SHP77 treated with DMSO at 0.1 percent for 48 hours (cell line): ENCODE measurements at regions not wholly inside any gene's neighbourhood (a gene's known extent, or its start where the extent isn't known, plus 50 kb on each side); places are given as distances from the start of the nearest gene placed in this dataset.
"Not testable (repeated sequence)": the region's sequence is repeated elsewhere in the genome, so short reads cannot be mapped to it uniquely, and the experiment has no call there.

Experiments used
- DNase-seq: peaks from one replicate; lab custom pipeline; 2025; lab: John Stamatoyannopoulos, UW

- DNase-seq: no peak
These were observed 623.1 kb downstream of the CCDC85A start for GRCh38 chr2:56806924-56807323.

GRCh38 chr2:56807861-56808260, 624.1 kb downstream of the CCDC85A start:
- no peak for DNase-seq

GRCh38 chr2:56811401-56811800, 627.6 kb downstream of the CCDC85A start:
- DNase-seq: no peak

- DNase-seq: no peak
These were observed 628.6 kb downstream of the CCDC85A start for GRCh38 chr2:56812432-56812831.

GRCh38 chr2:56813490-56813889, 629.7 kb downstream of the CCDC85A start:
- no peak for DNase-seq

- DNase-seq: no peak
These were observed 632.9 kb downstream of the CCDC85A start for GRCh38 chr2:56816666-56817065.

GRCh38 chr2:56831780-56832179, 648.0 kb downstream of the CCDC85A start:
- DNase-seq: no peak

GRCh38 chr2:56834686-56835085, 650.9 kb downstream of the CCDC85A start:
- DNase-seq: no peak

- not testable (repeated sequence) for DNase-seq
These were observed 656.2 kb downstream of the CCDC85A start for GRCh38 chr2:56840009-56840408.

- DNase-seq: no peak
These were observed 677.2 kb downstream of the CCDC85A start for GRCh38 chr2:56860991-56861390.

- DNase-seq: no peak
These were observed 687.9 kb downstream of the CCDC85A start for GRCh38 chr2:56871644-56872043.

GRCh38 chr2:56874717-56875116, 690.9 kb downstream of the CCDC85A start:
- no peak for DNase-seq

GRCh38 chr2:56889738-56890137, 705.9 kb downstream of the CCDC85A start:
- no peak for DNase-seq

GRCh38 chr2:56892382-56892781, 708.6 kb downstream of the CCDC85A start:
- DNase-seq: no peak

GRCh38 chr2:56898986-56899385, 715.2 kb downstream of the CCDC85A start:
- no peak for DNase-seq

GRCh38 chr2:56912490-56912889, 728.7 kb downstream of the CCDC85A start:
- DNase-seq: no peak

- DNase-seq: no peak
These were observed 735.0 kb downstream of the CCDC85A start for GRCh38 chr2:56918790-56919189.

- no peak for DNase-seq
These were observed 750.2 kb downstream of the CCDC85A start for GRCh38 chr2:56933976-56934375.

- DNase-seq: no peak
These were observed 751.1 kb downstream of the CCDC85A start for GRCh38 chr2:56934866-56935265.

GRCh38 chr2:56940054-56940453, 756.3 kb downstream of the CCDC85A start:
- DNase-seq: no peak

GRCh38 chr2:56952871-56953270, 769.1 kb downstream of the CCDC85A start:
- DNase-seq: no peak

- peak; percentile 52 for DNase-seq
These were observed 776.8 kb downstream of the CCDC85A start for GRCh38 chr2:56960581-56960980.

GRCh38 chr2:56962673-56963072, 778.9 kb downstream of the CCDC85A start:
- no peak for DNase-seq

GRCh38 chr2:56969513-56969912, 785.7 kb downstream of the CCDC85A start:
- no peak for DNase-seq

- DNase-seq: no peak
These were observed 787.7 kb downstream of the CCDC85A start for GRCh38 chr2:56971383-56971974.
